GM21723 (cell line): ENCODE measurements at regions not wholly inside any gene's neighbourhood (a gene's known extent, or its start where the extent isn't known, plus 50 kb on each side); places are given as distances from the start of the nearest gene placed in this dataset.

Experiments used
- ATAC-seq: cut with Tn5 transposase; IDR thresholded peaks from one replicate; pipeline ENCODE4 v1.9.1; 2021; ENCODE audit warnings: mild to moderate bottlenecking, moderate library complexity; ENCODE audit not compliant: unreplicated experiment

DNA sequence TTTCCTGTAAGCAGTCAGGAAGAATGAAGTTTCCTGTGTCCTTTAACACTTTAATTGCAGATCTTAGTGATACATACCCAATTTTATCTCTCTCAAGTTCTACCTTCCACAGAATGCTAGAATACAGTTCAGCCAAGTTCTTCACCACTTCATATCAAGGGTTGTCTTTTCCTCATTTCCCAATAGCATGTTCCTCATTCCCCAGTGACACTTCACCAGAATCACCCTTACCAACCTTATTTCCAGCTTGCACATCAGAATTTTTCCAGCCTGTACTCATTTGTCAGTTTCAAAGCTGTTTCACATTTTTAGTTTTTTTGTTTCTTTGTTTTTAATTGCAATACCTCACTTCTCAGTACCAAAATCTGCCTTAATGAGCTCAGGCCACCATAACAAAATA is 126.1 kb downstream of the ESM1 start:
- no peak for ATAC-seq

DNA sequence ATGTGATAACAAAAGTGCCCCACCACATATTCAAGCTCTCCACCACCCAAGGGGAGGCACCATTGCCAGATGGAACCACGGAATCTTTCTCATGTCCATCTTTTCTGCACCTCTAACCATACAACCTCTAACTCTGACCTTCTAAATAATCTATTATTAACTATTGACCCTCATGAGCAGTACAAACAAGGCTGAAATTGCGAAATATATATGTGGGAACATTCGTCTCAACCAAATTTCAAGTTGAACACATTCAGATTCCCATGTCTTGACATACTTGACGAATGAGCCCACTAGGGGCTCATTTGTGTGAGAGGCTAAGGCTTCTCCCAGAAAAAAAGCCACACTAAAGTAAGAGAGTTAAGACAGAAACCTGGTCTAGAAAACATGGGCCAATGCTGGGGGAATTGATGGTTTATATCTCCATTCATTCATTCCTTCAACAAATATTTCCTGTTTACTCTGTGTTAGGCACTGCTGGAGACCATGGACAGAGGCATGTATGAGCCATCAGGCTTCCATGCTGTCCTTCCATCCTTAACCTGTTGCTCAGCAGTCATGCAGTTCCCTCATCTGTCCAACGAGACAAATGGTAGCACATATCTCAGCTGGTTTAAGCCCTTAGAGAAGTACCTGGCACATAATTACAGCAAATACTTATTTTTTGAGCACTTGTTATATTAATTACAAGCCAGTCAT is 130.4 kb downstream of the ESM1 start:
- no peak for ATAC-seq

DNA sequence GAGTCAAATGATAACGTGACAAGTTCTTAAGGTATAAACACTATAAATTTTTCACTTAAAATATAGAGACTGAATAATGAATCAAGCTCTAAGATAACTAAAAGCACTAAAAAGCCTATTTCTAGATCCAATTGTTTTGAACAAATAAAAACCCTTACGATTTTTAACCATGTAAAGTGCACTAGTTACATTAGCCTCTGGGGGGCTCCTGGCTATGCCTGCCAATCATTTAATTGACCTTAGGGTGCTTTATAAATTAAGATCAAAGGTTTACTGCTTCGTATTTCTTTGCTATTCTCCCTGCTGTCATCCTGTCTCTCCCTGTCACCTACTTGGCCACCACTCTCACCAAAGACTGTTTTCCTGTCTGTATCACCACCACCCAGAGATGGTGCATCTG is 133.4 kb downstream of the ESM1 start:
- ATAC-seq, result no peak

DNA sequence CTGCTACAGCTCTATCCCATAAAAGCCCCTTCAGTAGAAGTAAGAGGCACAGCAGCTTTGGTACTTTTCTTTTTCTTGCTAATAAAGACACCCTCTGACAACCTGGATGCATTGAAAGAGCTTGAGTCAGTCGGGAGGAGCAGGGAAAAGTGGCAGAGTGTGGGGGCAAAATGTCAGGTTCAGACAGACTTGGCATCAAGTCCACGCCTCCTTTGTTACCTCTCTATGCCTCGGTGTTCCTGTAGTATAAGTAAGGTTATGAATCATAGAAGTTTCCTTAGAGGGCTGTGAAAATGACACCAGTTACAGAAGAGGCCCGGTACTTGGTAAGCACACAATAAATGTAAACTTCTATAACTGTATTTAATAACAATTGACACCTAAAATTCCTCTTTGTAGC is 133.9 kb downstream of the ESM1 start:
- no peak for ATAC-seq

DNA sequence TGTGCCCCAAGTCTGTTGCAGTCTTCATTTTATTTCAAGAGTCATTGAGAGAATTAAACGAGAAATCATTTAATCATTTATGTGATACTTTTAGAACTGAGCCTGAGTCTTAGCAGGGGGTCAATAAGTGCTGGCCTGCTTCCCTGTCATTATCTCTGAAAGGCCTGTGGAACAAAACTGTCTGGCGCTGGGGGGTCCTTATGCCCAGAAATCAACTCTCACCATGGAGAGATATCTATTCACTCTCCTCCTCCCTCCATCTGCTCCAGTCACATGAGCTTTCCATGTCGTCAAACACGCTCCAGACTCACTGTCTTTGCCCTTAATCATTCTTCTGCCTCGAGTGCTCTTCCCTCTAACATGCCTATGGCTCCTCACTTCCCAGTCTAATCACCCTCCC is 136.8 kb downstream of the ESM1 start:
- ATAC-seq, result no peak

DNA sequence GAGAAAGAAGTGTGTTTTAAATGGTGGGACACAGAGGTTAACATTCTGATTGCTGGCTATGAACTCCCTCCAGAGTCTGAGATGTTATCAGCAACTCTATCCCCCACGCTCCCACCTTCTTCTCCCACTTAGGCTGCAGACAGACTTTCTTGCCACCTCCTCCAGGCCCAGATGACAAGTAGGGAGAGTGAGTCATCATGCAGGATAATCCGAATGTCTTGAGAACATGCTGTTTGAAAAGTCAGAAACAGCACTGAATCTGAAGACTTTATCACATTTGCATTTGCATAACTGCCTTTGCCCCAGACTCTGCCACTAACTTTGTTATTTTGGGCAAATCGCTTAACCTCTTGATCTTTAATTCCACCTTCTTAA is 139.8 kb downstream of the ESM1 start:
- ATAC-seq, result no peak

DNA sequence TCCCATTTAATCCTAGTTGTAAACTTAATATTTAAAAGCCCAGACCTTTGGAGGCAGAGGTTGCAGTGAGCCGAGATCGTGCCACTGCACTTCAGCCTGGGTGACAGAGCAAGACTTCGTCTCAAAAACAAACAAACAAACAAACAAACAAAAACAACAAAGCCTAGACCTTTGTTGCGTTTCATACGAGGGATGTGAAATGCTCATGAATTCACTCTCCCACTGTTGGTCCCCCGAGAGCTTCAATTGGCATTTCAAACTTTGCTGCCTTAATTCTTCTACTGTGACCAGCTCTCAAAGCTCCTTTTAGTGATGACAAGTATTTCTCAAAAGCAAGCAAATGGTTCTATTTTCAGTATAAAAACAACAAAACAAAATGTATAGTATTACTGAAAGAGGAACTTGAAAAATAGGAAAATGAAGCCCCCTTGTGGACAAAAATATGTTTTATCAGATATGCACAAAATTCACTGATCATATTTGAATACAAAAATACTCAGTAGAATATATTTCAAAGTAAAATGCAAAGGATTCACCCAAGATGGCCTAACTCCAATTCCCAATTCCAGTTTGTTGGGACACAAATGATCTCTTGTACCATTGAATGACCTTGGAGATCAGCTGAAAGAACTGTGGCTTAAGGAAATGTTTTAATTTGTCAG is 140.4 kb downstream of the ESM1 start:
- ATAC-seq, result no peak

DNA sequence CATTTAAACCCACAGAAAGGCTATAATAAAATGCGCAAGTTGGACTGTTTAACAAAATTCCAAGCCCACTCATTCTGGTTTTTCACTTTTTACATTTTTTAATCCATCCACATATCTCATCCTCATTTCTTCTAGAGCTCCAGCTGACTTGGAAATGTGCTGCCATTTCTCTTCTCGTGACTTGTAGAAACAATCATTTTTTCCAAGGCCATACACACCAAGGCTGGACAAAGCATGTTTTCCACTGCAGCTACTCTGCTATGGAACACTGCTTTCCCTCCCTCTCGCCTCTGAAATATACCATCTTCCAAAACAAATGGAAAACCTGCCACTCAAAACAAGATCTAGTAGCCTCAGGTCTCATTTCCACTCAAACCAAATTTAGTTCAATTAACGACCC is 141.1 kb downstream of the ESM1 start:
- no peak for ATAC-seq

DNA sequence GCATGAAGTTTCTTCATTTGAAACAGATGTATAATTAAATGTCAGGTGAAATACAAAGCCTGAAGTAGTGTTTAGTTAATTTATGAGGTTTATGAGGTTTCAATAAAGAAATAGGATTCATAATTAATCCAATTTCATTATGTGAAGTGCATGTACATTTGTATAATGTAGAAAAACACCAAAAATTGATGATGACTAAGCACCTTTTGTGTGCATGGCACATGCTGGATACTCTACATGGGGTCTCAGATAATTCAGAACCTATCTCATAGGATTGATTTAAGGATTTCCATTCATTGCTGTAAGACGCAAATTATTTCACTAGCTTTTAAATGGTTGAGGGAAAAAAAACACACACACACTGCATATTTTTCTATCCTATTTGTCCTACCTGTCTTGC is 143.9 kb downstream of the ESM1 start:
- ATAC-seq, result no peak

DNA sequence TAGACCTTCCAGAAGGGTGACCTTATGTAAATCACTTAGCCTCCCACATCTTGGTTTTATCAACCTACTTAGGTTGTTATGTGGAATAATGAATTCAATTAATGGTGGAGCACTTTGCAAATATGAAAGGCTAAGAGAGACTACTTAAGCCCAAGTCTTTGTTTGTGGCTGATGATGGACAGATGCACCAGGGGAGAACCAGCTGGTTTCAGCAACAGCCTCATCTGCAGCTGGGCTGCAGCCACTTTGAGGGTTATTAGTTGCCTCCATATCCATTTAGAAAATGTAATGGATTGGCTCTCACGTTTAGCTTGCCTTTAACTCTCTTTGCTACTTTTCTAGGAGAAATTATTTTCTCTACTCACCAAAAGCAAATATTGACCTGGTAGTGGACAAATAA is 146.6 kb downstream of the ESM1 start:
- ATAC-seq, result no peak

DNA sequence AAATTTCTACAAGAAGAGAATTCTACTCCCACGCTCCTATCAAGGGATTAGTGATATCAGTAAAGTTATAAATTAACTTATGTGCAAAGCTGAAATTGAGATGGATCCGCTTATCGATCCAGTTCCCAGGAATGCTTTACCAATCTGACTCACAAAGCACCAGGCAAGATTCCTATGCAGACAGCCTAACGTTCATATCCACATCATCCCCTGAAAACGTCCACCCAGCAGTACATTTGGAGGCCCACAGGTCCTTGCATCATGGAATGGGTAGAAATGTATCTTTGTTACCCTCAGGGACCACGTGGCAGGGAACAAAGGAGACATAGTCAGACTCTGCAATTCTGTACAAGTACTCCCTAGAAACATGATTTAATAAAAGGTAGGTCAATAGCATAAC is 147.4 kb downstream of the ESM1 start:
- ATAC-seq, result no peak

DNA sequence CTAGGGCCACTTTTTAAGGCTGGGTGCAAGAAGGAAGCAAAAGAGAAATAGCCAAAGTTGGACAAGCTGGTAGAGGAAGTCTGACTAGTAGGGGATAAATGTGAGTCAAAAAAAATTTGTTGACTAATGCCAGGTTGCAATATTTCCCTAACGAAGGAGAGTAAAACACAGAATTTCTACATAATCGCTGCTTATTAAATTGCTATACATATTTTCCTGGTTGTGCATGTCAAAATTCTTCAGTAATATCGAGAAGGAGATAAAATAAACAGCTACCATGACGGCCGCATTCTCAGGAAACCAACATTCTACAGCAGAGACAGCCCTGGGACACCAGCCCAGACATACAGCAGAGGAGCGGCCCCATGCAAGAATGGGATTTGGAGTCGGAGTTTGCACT is 148.3 kb downstream of the ESM1 start:
- no peak for ATAC-seq

DNA sequence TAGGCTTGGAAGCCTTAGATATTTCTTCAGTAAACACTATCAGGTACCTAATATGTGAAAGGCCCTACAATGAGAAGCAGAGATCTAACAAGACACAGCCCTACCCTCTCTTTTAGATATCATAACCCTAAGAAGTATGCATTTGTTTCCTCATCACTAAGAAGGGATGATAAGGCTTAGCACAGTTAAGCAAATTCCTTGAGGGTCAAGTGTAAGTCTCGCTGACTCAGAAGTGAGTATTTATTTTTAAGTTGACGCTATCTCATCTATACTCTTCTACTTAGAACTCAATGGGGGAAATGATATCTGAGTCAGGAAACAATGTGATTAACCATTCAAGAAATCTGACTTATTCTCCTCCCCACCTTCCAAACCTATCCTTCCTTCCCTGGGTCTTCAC is 149.7 kb downstream of the ESM1 start:
- ATAC-seq, result no peak

DNA sequence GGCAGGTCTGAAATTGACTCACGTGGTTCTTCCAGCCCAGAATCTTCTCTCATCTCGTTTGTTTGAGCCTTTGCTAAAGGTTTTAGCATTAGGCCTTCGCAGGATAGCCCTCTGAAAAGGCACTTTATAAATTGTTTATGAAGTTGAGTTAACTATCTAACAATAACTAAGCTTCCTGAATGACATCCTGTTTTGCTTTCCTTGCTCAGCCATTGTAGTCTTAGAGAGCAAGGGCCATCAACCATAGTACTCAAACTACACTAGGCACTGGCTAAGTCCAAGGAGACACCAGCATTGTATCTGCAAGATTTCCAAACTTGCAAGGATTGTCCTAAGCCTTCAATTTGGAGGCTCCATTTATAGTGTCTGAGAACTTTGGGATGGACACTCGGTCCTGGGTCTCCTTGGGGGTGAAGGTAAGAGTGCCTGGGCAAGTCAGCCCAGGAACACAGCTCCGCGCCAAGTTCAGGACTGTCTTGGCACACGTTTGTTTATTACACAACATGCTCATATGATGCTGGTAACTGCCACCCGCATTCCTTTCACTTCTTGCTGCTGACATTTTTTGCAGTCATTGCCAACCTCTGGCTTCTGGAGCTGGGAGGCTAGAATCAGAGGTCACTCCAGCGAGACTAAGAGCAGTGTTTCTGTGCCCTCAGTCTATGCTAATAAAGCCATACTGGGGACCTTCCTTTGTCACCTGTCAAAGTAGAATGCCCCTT is 151.1 kb downstream of the ESM1 start:
- no peak for ATAC-seq

DNA sequence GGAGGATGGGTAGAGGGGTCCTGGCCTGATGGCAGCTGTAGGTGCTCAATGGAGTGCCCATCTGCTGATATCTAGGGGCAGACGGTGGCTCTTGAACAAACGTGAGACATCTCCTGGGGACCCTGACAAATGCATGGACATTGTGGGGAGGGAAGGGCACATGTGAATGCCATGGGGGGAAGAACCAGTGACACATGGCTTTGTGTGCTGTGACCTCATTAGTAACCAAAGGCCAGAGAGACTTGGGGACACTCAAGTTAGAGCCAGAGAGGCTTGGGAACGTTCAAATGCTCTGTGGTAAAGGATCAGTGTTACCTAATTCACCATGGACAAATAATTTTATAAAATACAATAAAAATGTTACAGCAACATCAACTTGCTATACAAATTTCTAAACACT is 151.8 kb downstream of the ESM1 start:
- ATAC-seq, result no peak

DNA sequence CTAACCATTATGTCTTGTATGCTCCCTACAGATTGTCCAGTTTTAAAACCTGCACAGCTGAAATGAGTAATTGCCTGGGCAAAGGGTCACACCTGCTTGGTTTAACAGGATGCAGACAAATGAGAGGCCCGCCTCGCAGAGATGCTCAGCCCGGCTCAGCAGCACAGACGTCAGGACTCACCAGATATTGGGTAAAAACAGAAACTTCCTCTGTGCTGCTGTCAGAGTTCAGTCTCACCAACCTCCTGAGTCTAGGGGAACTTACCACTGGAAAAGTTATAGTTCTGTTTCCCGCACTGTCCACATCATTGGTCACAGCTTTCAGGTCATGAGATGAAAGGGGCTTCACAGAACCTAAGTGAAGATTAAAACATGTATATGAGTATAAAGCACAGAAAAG is 152.5 kb downstream of the ESM1 start:
- ATAC-seq, result no peak

DNA sequence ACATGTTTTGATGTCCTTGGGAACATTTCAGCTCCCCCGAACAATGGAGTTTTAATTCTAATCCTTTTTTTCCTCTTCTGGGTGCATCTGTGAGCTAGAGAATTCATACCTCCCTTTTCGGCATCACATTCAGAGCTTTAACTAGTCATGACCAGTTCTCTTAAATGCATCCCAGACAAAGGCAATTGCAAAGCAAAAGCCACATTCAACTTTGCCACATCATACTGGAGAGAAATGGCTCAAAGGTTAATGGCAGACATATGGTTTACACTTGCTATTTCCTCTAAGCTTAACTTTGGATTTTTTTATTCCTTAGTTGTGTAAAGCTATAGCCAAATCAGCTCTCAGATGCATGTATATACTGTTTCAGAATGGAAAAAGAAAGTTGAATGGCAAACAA is 153.3 kb downstream of the ESM1 start:
- no peak for ATAC-seq

DNA sequence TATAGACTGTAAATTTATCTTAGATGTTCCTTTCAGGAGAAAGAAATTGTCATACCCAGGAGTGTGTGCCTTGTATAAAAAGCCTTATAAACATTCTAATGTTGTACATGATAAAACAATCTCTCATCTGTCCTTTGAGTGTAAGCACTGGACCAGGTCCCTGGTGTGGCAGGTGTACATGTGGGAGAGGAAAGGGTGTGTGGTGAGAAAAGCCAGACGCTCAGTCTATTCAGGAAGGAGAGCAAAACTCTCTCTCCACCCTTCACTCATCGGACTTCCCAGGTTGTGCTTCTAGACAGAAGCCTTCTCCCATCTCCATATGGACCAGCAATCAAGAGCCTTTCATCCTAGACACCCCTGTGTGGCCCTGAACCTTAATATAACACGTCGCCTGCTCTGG is 154.2 kb downstream of the ESM1 start:
- no peak for ATAC-seq

DNA sequence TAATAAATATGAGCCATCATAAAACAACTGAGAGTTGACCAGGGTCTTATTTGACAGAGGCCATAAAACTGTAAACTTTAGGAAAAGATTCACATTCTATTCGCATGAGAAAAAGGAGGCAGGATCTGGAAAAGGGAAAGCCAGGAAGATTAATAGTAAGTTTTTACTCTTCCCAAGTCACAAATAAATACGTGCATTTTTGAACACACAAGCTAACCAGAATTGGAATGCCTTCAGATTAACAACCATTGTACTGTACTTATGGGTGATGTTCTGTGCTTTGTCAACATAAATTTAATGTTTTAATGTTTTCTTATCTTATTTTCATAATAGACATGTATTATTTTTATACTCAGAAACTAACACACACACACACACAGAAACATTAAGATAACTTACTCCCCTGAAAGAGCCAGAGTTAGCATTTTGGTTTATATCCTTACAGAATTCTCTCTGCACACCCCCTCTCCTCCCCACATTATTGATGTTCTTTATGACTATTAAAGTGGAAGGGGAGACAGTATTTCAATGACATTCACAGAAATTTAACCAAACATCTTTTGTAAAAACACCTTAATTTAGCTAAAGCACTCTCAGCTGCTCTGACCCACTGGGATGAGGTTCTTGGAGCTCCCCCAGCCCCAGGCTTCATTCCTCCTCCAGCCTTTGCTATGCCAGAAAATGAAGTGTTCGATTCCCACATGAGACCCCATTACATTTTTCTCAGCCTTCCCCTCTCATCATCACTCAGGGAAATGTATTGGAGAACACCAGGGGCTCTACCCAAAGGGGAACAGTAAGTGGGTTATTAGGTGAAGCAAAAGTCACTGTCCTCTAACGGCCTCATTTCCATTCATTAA is 155.5 kb downstream of the ESM1 start:
- ATAC-seq, result no peak

DNA sequence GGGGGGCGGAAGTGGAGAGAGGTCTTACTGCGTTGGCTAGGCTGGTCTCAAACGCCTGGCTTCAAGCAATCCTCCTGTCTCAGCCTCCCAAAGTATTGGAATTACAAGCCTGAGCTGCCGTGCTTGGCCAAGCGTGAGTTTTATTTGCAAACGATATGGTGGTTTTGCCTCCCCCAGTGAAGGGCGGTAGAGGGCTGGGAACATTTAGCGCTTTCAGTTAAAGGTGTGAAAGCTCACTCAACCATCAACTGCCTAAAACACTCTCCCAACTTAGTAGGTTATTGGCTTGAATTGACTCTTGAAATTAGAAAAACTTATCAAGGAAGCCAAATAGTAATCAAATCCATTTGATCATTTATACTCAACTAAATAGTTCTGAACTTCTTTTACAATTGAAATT is 156.3 kb downstream of the ESM1 start:
- ATAC-seq, result no peak

DNA sequence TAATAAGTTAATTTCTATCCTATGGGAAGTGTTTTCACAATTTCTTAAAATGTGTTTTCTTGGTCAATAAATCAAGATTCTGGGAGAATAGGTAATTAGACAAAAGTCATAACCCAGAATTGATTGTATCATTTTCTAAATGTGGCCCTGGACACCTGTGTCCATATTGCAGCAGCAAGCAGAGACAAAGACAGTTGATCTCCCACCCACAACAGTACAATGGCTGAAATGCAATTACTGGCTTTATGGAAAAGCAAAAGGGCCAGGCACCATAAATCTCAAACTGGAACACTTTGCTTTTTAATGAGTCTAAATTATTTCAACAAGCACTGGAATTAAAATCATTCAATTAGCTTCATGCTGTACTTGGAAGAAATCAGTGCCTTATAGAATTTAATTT is 157.2 kb downstream of the ESM1 start:
- no peak for ATAC-seq
